Peyer's patch (tissue), 4 donors: ENCODE measurements at regions not wholly inside any gene's neighbourhood (a gene's known extent, or its start where the extent isn't known, plus 50 kb on each side); places are given as distances from the start of the nearest gene placed in this dataset.

Source experiments
- DNase-seq, 3 donors: peaks; one replicate each; pipeline ENCODE4 v3.0.0-alpha.2; 2017 to 2019
- H3K27ac ChIP-seq, 4 donors: fragments of 200-600 bp; sonication (generic); one replicate each; pipeline ENCODE4 v1.5.1; 2016 to 2019
- H3K27me3 ChIP-seq, 2 donors: fragments of 200-600 bp; sonication (generic); one replicate each; pipeline ENCODE4 v1.5.1; 2019
- H3K36me3 ChIP-seq, 3 donors: fragments of 200-600 bp; sonication (generic); one replicate each; pipeline ENCODE4 v1.5.1; 2016 to 2019
- H3K4me1 ChIP-seq, 4 donors: fragments of 200-600 bp; sonication (generic); one replicate each; pipeline ENCODE4 v1.5.1; 2016 to 2019
- H3K4me3 ChIP-seq, 4 donors: fragments of 200-600 bp; sonication (generic); 1 replicate in 3 of 4; 2 replicates in 1 of 4; pipeline ENCODE4 v1.5.1; 2016 to 2019; ENCODE audit warnings: mild to moderate bottlenecking in 1 of 4
- H3K9me3 ChIP-seq, 4 donors: fragments of 200-600 bp; sonication (generic); one replicate each; pipeline ENCODE4 v1.5.1; 2016 to 2019; ENCODE audit warnings: mild to moderate bottlenecking in 1 of 4
- POLR2A ChIP-seq, 2 donors: fragments of 450-650 bp; IDR thresholded peaks; one replicate each; pipeline ENCODE4 v1.5.1; 2017; ENCODE audit warnings: antibody characterized with exemption in 2 of 2, mild to moderate bottlenecking in 2 of 2, moderate library complexity in 2 of 2
- TF ChIP-seq, protein P1 (sequence below), 6 experiments: fragments of 450-650 bp in 4 of 6; fragments of 200-600 bp in 2 of 6; sonication (generic) in 1 of 6; IDR thresholded peaks; one replicate each; pipeline ENCODE4 v1.5.1; 2017 to 2019; ENCODE audit warnings: antibody characterized with exemption in 6 of 6, mild to moderate bottlenecking in 3 of 6, moderate library complexity in 1 of 6

DNA sequence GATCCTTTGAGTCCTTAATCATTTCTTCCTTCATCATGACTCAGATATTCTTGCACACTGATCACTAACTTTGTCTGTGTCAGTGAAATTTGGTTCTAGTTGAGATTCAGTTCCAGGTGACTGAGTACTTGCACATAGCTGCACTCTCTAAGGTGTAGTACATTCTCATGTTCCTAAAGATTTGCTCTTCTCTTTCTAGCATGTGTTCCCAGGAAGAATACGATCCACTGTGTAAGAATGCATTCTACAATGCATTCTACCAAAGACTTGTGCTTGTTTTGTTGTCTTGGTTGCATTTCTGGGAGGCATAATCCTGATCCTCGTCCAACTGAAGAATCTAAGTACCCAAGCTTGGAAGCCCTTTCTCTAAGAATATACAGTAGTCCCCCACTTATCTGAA lies 104.3 kb upstream of the CDC42BPA start:
- Histone ChIP-seq H3K9me3 (no peaks in the 10 kb centered on the region), H3K27ac (no peak overlapping the region), H3K4me1 (no peaks in the 10 kb centered on the region), H3K4me3 (no peak overlapping the region), H3K27me3 (no peaks in the 10 kb centered on the region), H3K36me3 (no peaks in the 10 kb centered on the region)
- no peak for DNase-seq
- TF ChIP-seq POLR2A (IDR thresholded peaks at IDR 0.05) = no peak
- TF ChIP-seq, protein P1, sequence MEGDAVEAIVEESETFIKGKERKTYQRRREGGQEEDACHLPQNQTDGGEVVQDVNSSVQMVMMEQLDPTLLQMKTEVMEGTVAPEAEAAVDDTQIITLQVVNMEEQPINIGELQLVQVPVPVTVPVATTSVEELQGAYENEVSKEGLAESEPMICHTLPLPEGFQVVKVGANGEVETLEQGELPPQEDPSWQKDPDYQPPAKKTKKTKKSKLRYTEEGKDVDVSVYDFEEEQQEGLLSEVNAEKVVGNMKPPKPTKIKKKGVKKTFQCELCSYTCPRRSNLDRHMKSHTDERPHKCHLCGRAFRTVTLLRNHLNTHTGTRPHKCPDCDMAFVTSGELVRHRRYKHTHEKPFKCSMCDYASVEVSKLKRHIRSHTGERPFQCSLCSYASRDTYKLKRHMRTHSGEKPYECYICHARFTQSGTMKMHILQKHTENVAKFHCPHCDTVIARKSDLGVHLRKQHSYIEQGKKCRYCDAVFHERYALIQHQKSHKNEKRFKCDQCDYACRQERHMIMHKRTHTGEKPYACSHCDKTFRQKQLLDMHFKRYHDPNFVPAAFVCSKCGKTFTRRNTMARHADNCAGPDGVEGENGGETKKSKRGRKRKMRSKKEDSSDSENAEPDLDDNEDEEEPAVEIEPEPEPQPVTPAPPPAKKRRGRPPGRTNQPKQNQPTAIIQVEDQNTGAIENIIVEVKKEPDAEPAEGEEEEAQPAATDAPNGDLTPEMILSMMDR (IDR thresholded peaks at IDR 0.05) = no peak

DNA sequence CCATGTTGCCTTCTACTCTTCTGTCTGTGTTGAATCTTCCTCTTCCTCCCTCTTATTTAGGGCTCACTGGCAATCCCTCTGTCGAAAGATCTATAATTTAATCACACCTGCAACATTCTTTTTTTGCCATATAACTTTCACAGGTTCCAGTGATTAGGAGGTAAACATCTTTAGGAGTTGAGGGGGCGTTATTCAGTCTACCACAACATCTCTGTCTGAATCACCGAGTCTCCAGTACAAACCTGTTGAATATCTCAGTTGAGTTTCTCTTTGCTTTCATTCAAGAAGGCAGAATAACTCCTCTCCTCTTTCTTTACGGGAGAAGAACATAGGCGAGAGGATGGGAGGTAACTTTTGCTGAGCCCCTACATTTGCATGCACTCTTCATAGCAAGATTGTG lies 101.9 kb upstream of the CDC42BPA start:
- Histone ChIP-seq H3K27ac (no peak overlapping the region), H3K9me3 (no peaks in the 10 kb centered on the region), H3K27me3 (no peaks in the 10 kb centered on the region), H3K36me3 (no peaks in the 10 kb centered on the region), H3K4me1 (no peaks in the 10 kb centered on the region), H3K4me3 (no peak overlapping the region)
- DNase-seq = no peak
- TF ChIP-seq, protein P1 (IDR thresholded peaks at IDR 0.05) = no peak
- TF ChIP-seq POLR2A (IDR thresholded peaks at IDR 0.05) = no peak

DNA sequence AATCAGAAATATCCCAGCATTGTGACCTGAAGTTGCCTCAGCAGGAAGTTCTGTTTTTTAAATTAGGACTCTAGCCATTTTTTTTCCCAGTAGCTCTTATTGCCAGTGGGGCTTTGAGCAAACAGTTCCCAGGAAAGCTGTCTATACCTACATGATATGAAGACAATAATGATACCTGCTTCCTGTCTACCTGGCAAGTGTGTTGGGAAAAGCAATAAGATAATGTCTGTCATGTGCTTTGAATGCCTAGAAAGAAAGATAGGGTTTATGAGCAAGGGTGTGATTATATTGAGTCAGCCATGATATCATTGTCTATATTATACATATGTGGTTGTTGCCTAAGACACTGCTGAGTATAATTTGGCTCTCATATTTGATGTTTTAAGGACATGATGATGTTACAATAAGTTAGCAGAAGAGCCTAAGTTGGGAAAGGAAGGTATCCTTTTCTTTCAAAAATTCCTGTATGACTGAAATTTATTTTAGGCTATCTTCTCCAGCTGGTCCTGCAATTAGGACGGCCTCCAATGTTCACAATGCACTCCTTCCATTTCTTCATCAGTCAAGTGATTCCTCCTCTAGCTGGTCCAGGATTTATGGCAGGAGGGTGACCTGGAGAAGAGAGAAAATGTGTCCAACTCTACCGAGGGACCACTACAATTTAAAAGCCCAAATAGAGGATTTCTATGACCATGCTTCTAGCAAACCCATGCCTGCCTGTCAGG lies 99.6 kb upstream of the CDC42BPA start:
- DNase-seq = no peak
- no peak for TF ChIP-seq POLR2A (IDR thresholded peaks at IDR 0.05)
- TF ChIP-seq, protein P1 (IDR thresholded peaks at IDR 0.05) = no peak
- Histone ChIP-seq H3K27me3 (no peaks in the 10 kb centered on the region), H3K4me1 (no peaks in the 10 kb centered on the region), H3K4me3 (no peak overlapping the region), H3K9me3 (no peaks in the 10 kb centered on the region), H3K36me3 (no peaks in the 10 kb centered on the region), H3K27ac (no peak overlapping the region)

DNA sequence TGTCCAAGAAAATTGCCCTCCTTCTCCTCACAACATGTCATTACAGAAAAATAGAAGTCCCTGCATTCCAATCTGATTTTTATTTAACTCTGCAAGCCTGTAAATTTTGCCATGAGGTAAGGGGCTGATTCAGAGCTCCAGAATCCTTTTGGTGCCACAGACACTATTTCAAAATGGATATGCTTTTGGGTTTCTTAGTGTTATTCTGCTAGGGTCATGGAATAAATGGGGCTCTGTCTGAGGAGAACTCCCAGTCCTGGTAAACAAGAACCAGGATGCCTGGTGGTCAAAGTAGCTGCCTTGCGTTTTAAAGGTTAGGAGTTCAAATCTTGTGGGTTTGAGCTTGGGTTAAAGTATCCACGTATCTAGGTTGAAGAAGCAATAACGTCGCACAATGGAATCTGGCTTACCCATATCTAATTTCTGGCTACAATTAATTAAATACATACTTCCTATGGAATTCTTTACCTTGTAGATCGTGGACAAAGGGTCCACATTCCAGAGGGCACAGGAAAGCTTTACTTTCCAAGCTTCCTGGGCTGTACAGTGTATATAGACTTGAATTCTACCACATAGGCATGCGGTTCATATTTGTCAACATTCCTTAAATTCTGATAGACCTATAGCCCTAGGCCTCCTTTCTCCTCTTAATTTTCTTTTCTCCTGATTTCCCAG lies 98.0 kb upstream of the CDC42BPA start:
- H3K27me3 ChIP-seq = no peaks in the 10 kb centered on the region
- no peaks in the 10 kb centered on the region for H3K9me3 ChIP-seq
- TF ChIP-seq POLR2A (IDR thresholded peaks at IDR 0.05) = no peak
- TF ChIP-seq, protein P1 (IDR thresholded peaks at IDR 0.05) = no peak
- DNase-seq = no peak
- H3K4me1 ChIP-seq = no peaks in the 10 kb centered on the region
- no peak overlapping the region for H3K27ac ChIP-seq
- no peak overlapping the region for H3K4me3 ChIP-seq
- H3K36me3 ChIP-seq = no peaks in the 10 kb centered on the region

DNA sequence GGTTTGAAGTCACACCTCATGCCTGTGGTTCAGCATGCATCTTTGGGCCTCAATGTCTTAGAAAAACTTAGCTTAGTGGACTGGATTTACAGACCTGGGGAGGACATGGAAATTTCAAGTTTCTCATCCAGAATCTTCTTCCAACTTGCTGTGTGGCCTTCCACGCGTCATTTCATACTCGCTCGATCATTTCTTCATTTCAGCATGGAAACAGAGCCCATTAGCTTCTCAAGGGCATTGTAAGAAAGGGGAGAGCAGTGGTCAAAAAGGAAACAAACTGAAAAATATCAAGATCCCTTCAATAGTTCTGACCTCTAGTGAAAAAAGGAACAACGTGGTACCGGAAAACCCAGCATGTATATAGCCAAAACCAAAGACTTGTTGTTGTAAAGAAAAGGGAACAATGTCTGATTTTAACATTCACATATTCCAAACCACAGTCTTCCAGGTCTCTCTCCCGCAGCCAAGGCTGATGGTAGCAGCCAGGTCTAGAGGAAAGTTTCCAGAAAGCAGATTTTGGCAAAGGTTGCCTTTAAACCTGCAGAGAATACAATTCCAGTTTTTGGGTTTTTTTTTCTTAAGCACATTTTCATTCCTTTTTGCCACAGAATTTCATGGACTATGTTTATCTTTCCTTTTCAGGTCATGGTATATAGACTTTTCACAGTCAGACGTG lies 97.0 kb upstream of the CDC42BPA start:
- Histone ChIP-seq H3K4me3 (no peak overlapping the region), H3K36me3 (no peaks in the 10 kb centered on the region), H3K27ac (no peak overlapping the region), H3K27me3 (no peaks in the 10 kb centered on the region), H3K4me1 (no peaks in the 10 kb centered on the region), H3K9me3 (no peaks in the 10 kb centered on the region)
- no peak for DNase-seq
- TF ChIP-seq POLR2A (IDR thresholded peaks at IDR 0.05) = no peak
- TF ChIP-seq, protein P1 (IDR thresholded peaks at IDR 0.05) = no peak
